GM10248 (cell line): ENCODE measurements at regions not wholly inside any gene's neighbourhood (a gene's known extent, or its start where the extent isn't known, plus 50 kb on each side); places are given as distances from the start of the nearest gene placed in this dataset.

Experiments
- CTCF ChIA-PET: fragments of 300-600 bp; sonication (Branson Sonifier 250); formaldehyde crosslinking; extraction: SDS; loops from one replicate; lab custom pipeline; 2021; ENCODE audit warnings: antibody characterized with exemption; lab: Yijun Ruan, JAX
- POLR2A ChIA-PET: fragments of 350-650 bp; sonication (Branson Sonifier 250); formaldehyde crosslinking; extraction: SDS; loops from one replicate; lab custom pipeline; 2020; ENCODE audit warnings: antibody characterized with exemption; lab: Yijun Ruan, JAX
- DNase-seq: peaks from one replicate; pipeline ENCODE4 v3.0.0; 2012; ENCODE audit errors: extremely low spot score
- TF ChIP-seq, protein P1 (sequence below): IDR thresholded peaks from 2 replicates; pipeline ENCODE4 v1.5.1; 2012; ENCODE audit warnings: mild to moderate bottlenecking, low read depth; ENCODE audit errors: extremely low read depth, missing control alignments, control extremely low read depth

DNA sequence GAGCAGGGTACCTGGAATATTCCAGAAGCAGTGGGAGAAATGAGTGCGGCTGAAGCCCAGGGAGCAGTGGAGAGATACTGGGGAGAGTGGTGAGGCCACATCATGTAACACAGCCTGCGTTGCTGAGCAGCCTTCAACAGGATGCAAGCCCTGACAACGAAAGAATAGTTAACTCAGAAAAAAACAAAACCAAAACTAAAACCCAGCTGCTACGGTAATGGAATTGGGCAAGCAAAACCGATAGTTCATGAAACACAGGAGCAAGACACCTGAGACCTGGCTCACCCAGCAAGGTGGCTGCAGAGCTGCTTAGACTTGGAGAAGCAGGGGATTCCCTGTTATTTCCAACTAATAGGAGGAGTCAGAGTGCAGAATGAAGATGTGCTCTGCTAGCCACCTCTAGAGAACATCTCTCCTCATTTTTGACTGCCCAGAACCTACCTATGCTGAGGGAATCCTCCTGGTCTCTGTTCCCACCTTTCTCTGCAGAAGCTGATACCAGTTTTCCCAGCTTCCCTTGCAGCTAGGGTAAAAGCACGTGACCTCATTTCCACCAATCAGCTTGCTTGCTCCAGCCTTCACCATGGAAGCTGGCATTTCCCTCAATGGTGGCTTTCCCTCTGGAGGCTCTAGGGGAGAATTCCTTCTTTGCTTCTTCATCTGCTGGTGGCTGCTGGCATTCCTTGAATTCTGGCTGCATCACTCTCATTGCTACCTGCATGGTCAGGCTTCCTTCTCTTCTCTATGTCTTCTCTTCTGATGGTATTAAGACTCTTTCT, 59.4 kb upstream of the XYLT1 start:
- ChIA-PET POLR2A (no interaction called here), CTCF (interaction anchor here (0.9 to 5.1 kb wide), 5 partner anchors 26 to 228 kb away, joined by 3 to 20 read pairs (median 3); no protein-coding TSS in a partner anchor)

DNA sequence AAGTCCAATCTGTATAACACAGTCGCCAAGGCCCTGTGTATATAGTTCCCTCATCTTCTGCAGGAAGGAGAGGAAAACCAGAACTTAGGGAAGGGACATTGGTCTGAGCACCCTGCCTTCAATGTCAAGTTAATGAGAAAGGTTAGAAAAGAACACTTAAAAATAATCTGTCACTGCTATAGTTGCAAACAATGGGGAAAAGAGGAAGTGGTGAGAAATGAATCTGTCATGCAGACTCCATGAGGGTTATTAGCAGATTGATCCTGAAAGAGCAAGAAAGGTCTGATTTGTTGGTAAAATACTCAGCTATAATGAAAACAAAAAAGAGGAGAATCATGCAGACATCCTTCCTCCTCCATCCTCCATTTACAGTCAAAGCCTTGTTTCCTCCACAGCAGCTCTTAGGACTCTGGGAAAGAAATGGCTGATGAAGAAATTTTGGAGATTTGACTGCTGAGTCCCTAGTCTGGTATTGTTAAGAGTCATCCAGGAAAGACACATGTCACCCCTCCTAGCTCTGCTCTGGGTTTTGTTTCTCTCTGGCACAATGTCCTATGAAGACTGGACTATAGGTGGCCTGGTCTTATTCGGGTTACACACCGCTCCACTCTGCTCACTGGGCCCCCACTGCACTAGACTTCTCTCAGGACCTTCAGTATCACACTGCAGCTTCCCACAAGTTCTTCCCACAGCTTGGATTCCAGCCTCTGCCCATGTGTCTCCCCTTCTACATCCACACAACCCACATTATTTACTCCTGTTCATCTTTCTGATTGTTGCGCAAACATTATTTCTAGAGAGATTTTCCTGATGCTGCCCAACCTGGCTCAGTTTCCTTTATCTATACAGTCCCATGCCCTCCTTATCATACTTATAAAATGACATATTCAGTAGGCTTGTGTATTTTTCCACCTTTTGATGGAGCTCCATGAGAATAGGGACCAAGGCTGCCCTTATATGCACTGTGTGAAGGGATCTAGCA, 56.5 kb upstream of the XYLT1 start:
- DNase-seq, result peak; percentile 52
- POLR2A ChIA-PET, result no interaction called here
- TF ChIP-seq, protein P1, sequence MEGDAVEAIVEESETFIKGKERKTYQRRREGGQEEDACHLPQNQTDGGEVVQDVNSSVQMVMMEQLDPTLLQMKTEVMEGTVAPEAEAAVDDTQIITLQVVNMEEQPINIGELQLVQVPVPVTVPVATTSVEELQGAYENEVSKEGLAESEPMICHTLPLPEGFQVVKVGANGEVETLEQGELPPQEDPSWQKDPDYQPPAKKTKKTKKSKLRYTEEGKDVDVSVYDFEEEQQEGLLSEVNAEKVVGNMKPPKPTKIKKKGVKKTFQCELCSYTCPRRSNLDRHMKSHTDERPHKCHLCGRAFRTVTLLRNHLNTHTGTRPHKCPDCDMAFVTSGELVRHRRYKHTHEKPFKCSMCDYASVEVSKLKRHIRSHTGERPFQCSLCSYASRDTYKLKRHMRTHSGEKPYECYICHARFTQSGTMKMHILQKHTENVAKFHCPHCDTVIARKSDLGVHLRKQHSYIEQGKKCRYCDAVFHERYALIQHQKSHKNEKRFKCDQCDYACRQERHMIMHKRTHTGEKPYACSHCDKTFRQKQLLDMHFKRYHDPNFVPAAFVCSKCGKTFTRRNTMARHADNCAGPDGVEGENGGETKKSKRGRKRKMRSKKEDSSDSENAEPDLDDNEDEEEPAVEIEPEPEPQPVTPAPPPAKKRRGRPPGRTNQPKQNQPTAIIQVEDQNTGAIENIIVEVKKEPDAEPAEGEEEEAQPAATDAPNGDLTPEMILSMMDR, result no peak
- CTCF ChIA-PET, result interaction anchor here (1.1 to 5.1 kb wide), 3 partner anchors 14 to 52 kb away, joined by 4 to 20 read pairs (median 4); no protein-coding TSS in a partner anchor

More for the DNA sequence above, 59.4 kb upstream of the XYLT1 start:
- DNase-seq, result peak; percentile 59
- TF ChIP-seq, protein P1, result no peak

DNA sequence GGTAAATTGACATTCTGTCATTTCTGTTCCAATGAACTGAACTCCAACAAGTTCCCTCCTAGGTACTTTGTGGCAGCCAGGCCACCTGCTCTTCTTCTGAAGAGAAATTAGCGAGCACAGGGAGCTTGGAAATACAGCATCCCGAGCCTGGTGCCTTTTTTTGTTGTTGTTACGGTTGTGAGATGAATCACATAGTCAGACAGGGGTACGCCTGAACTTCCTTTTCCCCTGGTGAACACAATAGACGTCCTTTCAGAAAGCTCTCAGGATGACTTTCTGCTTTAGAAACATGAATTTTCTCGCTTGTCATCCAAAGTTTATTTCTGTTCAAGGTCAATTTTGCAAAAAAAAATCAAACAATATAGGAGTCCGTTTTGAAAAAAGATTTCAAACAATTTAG, 53.9 kb upstream of the XYLT1 start:
- DNase-seq, result no peak

DNA sequence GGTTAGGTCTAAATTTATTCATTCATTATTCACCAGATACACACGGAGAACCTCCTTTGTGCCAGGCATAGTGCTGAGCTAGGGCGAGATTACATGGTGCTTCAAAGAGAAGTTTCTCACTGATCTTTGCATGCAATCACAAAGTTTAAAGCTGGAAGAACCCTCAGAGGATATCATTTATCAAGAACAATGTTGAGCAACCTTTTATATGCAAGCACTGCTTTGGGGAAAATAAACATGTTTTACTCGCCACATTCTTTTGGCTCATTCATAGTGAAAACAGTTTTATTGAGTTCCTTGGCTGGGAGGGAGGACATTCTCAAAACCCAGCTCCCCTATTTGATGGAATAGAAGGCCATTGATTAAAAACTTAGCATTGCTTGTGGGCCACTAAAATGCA, 49.8 kb upstream of the XYLT1 start:
- TF ChIP-seq, protein P1, result no peak
- ChIA-PET CTCF (no interaction called here), POLR2A (no interaction called here)
- no peak for DNase-seq

More for the DNA sequence above, 53.9 kb upstream of the XYLT1 start:
- POLR2A ChIA-PET, result no interaction called here
- TF ChIP-seq, protein P1, result no peak
- CTCF ChIA-PET, result interaction anchor here (0.8 to 1.2 kb wide), 3 partner anchors 9 to 30 kb away, joined by 3 read pairs; no protein-coding TSS in a partner anchor
